ENCODE measurements at regions not wholly inside any gene's neighbourhood (a gene's known extent, or its start where the extent isn't known, plus 50 kb on each side); places are given as distances from the start of the nearest gene placed in this dataset.

- TF ChIP-seq, protein P1, sequence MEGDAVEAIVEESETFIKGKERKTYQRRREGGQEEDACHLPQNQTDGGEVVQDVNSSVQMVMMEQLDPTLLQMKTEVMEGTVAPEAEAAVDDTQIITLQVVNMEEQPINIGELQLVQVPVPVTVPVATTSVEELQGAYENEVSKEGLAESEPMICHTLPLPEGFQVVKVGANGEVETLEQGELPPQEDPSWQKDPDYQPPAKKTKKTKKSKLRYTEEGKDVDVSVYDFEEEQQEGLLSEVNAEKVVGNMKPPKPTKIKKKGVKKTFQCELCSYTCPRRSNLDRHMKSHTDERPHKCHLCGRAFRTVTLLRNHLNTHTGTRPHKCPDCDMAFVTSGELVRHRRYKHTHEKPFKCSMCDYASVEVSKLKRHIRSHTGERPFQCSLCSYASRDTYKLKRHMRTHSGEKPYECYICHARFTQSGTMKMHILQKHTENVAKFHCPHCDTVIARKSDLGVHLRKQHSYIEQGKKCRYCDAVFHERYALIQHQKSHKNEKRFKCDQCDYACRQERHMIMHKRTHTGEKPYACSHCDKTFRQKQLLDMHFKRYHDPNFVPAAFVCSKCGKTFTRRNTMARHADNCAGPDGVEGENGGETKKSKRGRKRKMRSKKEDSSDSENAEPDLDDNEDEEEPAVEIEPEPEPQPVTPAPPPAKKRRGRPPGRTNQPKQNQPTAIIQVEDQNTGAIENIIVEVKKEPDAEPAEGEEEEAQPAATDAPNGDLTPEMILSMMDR (IDR thresholded peaks at IDR 0.05): no peak
Measured at GRCh38 chr14:86787717-86788116, 1205.3 kb downstream of the GALC start.

DNA sequence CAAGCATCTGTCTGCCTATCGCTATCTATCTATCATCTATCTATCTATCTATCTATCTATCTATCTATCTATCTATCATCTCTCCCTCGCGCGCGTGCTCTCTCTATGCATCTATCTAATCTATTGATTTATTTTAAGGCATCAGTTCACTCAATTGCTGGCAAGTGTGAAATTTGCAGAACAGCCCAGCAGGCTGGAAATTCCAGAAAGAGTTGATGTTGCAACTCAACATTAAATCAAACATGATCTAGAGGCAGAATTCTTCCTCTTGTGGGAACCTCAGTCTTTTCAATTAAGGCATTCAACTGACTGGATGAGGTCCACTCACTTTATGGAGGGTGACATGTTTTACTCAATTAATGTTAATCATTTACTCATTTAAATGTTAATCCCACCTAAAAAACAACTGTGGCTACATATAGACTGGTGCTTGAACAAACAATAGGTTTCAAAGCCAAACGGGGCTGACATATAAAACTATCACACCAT, 1210.8 kb downstream of the GALC start:
- TF ChIP-seq, protein P1 (IDR thresholded peaks at IDR 0.05): no peak

GRCh38 chr14:86780876-86781510, 1212.0 kb downstream of the GALC start:
- TF ChIP-seq, protein P1 (IDR thresholded peaks at IDR 0.05): no peak

DNA sequence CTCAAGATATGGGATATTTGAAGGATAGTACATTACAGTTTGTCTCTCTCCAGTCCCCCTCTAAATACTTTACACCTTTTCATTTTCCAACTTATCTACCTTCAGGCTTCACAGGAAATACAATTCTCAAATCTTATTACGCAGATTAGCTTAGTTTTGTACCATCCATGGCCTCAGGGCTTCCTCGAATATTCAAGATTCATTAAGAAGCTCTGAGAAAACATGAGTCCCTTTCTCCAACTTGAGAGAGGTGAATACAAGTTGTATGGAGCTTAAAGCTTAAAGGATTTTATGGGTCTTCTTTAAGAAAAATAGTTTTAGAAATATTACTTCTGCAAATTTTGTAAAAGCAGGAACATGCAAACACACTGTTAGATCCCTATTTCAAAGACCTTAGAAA, 1212.5 kb downstream of the GALC start:
- TF ChIP-seq, protein P1 (IDR thresholded peaks at IDR 0.05): no peak

DNA sequence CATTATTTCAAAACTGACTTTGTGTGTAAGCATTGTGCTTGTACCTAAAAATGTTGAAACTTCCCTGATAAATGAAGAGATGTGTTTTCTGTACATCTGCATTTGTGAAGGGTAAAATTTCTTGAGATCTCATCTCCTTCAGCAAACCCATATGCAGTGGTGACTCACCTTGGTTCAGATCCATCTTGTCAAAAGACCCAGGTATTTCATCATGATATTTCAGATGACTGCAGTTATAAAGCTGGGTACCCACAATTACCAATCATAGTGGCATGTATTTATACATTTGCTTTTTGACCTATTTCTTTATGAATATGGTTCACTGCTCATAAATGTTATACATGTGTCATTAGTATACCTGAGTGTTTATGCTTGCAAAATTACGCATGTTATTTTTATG, 1213.6 kb downstream of the GALC start:
- TF ChIP-seq, protein P1 (IDR thresholded peaks at IDR 0.05): no peak

DNA sequence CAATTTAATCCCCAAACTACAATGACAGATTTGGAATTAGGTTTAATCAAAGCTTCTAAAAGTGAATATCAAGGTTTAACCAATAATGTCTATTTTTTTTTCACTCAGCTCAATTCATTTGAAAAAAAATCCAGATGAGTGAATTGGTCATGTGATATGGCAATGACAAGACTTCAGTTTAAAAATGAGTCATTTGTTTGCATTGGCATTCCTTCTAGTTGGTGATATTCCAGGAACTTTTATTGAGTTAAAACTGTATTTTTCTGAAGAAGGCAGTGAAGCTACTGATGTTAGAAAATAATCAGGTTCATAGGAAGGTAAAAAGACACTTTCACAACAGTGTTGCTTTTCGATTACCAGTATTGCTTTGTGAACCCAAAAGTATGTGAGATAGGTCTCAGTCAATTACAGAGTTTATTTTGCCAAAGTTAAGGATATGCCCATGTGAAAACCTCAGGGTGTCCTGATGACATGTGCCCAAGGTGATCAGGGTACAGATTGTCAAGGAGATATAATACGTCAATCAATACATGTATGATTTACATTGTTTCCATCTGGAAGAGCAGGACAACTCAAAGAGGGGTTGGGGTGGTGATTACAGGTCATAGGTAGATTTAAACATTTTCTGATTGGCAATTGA, 1214.9 kb downstream of the GALC start:
- TF ChIP-seq, protein P1 (IDR thresholded peaks at IDR 0.05): no peak

- TF ChIP-seq, protein P1 (IDR thresholded peaks at IDR 0.05): no peak
Measured at GRCh38 chr14:86774916-86775315, 1218.1 kb downstream of the GALC start.

Data from LNCAP (cell line).